ENCODE measurements at regions not wholly inside any gene's neighbourhood (a gene's known extent, or its start where the extent isn't known, plus 50 kb on each side); places are given as distances from the start of the nearest gene placed in this dataset.

- no peak for DNase-seq (ENCODE audit: low read depth, low spot score)
Observed at GRCh38 chr10:10967581-10968256, 50.0 kb upstream of the CELF2 start.
